Stimulated activated CD8-positive, alpha-beta memory T cell treated with anti-CD3 and anti-CD28 coated beads, Interleukin-4, amount 100 ng/mL, for 48 hours (primary cell): ENCODE measurements at regions not wholly inside any gene's neighbourhood (a gene's known extent, or its start where the extent isn't known, plus 50 kb on each side); places are given as distances from the start of the nearest gene placed in this dataset.
A peak's percentile ranks its signal among the peaks of the same experiment; 100 is the strongest.
"Not testable (repeated sequence)": the region's sequence is repeated elsewhere in the genome, so short reads cannot be mapped to it uniquely, and the experiment has no call there.

Experiments
- DNase-seq: peaks from one replicate; pipeline ENCODE4 v3.0.0-alpha.2; 2020

DNA sequence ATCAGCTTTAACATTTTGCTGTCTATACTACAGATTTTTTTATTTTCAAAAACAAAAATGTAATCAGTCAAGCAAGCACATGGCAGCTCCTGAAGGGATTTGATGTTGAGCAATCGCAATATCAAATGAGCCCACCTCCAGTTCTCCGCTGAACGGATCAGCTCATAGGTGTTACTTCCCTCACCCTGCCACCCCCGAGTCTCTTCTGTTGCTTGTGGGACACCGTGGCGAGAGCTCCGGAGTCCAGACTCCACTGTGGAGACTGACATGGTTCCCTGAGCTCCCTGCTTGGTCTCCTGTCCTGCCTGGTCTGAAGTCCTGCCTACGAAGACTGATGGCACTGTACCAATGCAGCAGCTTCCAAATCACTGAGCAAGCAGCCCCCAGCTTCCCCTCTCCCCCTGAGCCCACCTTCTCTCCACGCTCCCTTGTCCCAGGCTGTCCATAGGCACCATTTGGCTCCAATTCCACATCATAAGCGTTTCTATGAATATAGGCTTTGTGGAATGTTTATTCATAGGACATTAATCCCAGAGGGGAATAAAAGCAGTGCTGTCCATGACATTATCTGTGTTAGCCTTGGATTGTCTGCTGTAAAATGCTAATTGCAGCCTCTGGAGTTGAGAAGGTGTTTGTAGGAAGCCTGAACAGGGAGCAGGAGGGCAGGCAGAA is 162.2 kb downstream of the LY86 start:
- no peak for DNase-seq

DNA sequence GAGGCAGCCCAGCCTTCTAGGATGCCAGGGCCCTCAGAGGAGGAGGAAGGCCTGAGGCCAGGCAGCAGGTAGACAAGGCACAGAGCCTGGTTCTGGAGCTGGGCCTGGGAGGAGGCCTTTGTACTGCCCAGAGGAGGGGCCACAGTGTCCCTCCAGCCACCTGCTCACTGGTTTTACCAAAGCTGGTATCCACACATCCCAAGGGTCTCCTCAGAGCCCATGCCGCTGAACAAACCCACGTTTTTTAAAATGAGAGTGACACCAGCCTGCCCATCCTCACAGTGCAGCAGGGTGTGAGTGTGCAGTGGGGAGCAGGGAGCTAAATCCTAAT is 162.7 kb downstream of the LY86 start:
- no peak for DNase-seq

DNA sequence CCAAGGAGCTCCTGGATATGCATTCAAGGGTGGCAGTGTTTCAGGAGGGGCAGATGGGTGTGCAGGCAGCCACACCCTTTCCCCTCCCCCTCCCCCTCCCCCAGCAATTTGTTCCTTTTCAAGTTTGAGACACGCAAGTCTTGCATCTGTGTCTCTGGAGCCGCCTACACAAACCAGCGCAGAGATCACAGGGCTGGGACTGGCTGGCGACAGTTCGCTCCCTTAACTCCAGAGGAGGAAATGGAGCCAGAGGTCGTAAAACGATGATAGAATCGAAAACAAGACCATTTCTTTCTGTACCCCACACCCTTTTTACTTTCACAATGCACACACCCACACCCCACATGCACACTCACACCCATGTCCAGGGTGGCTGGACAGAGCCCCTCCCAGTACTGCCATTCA is 163.1 kb downstream of the LY86 start:
- DNase-seq = no peak

DNA sequence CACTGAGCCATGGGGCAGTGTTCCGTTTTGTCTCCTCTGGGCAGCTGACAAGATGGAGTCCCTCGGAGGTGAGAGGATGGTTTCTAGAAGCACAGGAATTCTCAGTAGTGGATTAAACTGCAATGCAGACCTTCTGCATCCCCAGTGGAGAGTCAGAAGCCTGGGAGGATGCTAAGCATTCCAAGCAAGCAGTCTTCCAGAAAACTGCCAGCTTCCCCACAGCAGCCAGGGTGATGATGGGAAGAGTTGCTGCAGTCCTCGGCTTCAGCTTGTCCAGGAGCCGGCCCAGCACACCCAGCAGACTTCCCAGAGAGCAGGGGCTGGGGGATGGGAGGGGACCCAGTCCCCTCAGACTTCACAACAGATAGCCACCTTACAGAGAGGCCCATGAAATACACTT is 163.6 kb downstream of the LY86 start:
- DNase-seq = no peak

DNA sequence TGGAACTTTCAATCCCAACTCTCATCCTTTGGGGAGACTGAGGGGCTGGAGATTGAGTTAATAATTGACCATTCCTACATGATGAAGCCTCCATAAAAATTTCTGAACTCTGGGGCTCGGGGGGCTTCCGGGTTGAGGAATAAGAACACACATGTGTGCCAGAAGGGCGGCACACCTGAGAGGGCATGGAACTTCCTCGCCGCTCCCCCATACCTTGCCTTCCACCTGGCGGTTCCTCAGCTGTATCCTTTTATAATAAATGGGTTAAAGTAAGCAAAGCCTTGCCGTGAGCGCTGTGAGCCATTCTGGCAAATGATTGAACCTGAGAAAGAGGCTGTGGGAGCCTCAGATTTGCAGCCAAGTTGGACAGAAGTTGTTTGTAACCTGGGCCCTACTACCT is 164.8 kb downstream of the LY86 start:
- no peak for DNase-seq

DNA sequence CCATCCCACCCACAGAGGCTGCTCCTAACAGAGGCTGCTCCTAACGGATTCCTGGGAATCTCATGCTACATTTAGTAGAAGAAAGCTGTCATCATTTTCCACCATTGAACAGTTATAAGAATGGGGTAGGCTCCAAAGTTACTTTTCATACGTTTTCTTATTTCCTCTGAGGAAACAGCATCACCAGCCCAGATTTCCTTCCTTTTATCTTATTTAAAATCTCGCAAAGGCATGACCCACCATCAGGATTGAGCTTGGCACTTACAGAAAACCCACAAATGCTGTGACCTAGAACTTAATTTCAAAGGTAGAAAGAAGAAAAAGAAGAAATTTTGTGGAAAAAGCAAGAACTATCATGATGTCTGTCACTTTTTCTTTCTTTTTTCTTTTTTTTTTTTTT is 168.0 kb downstream of the LY86 start:
- DNase-seq = no peak

DNA sequence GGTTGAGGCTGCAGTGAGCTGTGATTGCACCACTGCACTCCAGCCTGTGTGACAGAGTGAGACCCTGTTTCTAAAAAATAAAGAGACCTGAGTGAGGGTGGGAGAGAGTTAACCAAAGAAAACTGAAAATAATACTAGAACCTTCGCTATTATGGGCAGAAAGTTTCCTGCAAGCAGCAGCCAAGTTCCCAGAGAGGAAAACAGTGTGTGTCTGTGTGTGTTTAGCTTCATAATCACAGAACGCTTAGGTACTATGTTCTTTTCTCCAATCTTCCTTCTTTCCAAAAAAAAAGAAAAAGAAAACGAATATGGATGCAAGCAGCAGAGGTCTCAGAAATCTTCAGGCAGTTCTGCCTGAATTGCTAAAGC is 170.0 kb downstream of the LY86 start:
- no peak for DNase-seq

DNA sequence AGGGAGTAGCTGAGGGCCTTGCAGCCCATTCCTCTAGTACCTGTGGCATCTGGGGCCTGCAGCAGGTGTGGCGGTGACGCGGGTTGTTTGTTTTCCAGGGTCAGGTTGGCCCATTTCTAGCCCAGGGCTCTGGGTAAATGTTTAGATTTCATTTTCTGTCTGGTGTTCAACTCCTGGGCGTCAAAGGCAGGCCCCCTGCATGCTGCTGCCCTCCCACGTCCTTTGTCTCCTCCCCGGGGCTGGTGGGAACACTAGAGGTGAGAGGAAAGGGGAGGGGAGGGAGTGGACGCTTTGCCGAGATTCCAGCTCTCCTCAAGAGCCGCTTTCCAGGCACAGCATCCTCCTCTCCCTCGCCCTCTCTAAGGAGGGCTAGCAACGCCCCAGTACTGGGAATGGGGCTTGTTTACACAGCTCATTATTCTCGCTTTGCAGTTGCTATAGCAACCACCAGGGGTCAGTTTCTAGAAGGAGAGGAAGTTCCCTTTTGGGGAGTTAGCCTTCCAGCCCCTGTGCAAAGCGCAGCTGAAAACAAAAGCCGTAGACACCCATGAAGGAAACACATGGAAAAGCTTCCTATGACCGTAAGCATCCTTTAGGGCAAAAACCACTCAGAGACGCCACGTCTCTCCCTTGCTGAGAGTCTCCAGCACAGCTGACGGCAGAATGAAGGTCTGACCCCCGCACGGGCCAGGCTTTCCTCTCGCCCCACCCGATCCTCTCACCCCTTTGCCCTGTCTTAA is 170.6 kb downstream of the LY86 start:
- peak; percentile 37 for DNase-seq

DNA sequence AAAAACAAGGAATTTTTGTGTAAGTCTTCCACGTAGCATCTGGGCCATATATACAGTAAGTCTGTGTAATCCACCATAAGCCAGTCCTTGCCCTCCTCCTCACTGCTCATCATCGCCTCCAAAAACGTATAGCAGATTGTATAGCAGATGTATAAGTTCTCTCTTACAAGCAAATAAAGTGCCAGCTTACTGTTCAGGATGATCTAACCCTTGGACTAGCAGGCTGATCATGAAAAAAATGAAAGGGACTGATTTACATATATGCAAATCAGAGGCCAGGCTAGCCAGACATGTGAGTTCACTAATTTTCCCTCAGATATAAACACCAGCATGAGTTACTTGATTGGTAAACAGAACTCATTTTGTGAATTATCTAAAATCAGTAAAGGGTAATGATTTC is 171.5 kb downstream of the LY86 start:
- no peak for DNase-seq

DNA sequence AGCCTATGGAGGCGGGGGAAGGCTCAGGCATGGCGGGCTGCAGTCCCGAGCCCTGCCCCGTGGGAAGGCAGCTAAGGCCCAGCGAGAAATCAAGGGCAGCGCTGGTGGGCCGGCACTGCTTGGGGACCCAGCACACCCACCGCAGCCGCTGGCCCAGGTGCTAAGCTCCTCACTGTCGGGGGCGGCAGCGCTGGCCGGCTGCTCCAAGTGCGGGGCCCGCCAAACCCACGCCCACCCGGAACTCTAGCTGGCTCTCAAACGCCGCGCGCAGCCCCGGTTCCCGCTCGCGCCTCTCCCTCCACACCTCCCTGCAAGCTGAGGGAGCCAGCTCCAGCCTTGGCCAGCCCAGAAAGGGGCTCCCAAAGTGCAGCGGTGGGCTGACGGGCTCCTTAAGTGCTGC is 174.0 kb downstream of the LY86 start:
- DNase-seq = not testable (repeated sequence)

DNA sequence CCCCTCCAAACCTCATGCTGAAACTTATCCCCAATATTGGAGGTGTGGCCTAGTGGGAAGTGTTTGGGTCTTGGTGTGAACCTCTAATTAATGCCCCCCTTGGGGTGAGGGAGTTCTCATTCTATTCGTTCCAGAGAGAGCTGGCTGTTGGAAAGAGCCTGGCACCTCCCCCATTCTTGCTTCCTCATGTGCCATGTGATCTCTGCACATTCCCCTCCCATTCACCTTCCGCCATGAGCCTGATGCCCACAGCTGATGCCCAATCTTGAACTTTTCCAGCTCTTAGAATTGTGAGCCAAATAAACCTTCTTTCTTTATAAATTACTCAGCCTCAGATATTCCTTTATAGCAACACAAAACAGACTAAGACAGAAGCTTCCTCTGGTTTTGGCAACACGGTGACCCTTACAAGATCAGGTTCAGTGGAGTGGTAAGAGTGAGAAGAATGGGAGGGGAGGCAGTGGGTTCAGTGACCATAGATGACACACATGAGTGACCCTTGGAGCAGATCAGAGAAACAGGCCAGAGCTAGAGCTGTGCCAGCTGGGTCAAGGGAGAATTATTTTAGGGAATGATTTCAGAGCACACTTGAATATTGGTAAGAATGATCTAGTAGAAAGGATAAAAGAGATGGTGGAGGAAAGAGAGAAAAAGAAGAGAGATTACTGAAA is 176.4 kb downstream of the LY86 start:
- DNase-seq = no peak

DNA sequence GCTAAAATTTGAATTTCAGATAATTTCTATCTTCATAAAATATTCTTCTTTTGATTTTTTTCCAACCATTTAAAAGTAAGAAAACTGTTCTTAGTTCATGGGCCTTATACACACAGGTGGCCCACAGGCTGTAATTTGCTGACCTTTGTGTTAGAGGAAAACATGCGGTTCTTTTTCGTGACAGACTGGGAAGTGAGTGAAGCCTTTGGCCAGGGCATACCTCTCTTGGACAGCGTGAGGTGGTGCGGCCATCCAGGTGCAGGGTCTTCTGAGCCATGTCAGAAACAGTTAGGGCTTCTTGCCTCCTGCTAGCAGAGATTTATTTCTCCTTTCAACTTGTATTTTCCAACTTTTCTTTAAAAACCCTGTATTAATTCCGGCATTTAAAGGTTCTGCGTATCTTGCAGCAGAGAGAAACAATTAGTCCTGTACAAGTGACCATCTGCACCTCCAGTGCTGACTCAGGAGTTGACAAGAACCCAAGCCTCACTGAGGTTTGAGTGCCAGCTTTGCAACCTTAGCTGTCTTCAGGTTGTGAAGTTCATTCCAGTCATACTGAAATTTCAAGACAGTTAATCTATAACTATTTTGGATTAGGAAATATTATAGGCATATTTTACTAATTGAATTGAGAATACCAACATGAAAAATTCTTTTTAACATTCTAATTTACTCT is 177.8 kb downstream of the LY86 start:
- DNase-seq = no peak

DNA sequence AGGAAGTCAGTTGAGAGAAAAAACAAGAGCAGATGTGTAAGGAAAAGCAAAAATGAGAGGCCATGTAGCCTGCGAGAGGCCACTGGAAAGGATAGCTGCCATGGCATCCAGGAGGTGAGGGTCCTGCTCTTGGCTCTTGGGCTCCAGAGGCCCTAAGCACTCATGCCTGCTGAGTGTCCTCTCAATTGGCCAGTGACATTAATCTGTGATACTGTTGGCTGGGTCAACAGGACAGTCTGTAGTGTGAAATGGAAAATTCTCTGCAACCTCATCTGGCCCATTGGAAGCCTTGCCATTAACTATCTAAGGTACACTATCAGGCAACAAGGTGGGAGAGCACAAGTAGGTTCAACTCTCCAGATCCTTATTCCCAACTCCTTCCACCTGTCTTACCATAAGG is 180.9 kb downstream of the LY86 start:
- DNase-seq = no peak

DNA sequence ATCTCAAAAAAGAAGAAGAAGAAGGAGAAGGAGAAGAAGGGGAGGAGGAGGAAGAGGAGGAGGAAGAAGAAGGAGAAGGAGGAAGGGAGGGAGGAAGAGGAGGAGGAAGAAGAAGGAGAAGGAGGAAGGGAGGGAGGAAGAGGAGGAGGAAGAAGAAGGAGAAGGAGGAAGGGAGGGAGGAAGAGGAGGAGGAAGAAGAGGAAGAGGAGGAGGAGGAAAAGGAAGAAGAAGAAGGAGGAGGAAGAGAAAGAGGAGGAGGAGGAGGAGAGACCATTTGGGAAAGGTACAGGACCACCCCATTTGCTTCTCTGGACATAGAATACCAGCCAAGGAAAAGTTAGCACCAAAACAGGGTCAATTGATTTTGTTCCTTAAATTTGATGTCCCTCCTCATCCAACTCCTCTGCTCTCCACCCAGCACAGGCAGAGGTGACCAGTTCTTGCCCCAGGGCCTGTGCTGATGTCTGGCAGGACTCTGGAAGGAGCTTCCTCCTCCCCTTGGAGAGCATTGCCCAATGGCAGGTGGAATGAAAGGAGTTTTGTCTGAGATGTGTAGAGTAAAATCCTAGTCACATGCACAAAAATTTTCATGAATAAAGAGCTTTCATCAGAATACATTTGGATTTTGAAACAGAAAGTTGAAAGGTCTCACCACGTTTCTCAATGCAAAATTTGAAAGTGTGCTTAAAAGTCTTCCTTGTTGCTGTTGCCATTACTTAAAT is 182.9 kb downstream of the LY86 start:
- DNase-seq = no peak

DNA sequence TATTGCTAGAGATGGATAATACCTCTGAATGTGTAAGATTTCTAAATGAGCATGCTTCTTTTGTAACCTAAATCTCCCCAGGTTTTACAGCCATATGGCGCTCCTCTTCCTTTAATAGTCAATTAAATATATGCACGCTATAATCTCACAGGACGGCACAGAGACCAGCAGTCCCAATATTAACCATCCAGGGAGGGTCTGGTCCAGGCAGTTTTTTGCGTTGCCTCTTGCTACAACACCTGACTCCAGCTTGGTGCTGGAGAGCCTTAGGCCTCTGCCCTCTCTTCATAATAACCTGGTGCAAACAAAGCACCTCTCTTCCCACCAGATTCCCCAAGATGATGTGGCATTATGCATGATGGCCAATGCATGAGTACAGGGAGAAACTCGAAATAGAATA is 183.4 kb downstream of the LY86 start:
- DNase-seq = no peak

DNA sequence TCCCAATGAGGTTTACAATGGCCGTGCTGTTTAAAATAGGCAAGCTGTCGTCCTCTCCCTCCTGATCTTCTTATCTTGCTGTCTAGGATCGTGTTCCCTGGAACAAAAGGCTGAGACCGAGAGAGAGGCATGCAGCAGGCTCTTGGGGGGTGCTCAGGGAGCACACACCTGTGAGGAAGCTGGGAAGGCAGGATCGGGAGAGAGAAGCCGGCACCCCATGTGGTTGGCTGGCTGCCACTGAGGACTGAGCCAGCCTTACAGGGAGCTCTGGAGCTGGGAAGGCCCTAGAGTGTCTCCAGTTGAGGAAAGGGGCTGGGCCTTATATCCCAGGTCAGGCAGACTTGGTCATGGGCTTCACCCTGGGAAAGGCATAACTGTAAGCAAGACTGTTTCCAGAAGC is 184.2 kb downstream of the LY86 start:
- no peak for DNase-seq

DNA sequence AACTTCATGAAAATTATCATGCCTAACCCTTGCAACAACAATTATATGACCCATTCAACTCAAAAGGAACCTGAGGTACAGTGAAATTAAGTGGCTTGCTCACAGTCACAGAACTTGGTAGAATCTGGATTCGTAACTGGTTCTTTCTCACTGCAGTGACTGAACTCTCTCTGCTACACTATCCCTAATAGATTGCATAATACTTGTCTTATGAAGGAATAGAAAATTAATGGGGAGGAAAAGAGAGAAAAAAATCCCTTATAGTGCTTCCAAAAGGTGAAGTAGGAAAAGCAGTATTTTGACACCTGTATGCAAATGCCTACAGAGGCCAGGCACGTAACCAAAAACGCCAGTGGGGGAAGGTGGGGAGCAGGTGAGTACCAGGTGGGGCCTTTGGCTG is 186.6 kb downstream of the LY86 start:
- DNase-seq = no peak

DNA sequence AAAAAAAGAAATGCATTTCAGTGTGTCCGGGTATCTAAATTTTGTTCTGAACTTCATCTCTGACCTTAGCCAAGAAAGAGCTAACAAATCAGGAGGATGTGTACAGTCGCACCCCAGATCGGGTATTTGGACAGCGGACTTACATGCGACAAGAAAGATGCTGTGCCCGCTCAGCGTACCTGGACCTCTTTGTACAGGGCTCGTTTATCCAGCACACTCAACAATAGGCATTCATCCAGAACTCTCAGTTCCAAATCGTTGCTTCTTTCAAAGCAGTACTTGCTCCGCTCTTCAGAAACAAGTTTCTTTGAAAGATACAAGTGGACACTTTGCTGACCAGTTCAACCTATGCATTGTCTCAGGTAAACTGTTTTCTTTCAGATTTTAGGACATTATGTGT is 191.7 kb downstream of the LY86 start:
- no peak for DNase-seq

DNA sequence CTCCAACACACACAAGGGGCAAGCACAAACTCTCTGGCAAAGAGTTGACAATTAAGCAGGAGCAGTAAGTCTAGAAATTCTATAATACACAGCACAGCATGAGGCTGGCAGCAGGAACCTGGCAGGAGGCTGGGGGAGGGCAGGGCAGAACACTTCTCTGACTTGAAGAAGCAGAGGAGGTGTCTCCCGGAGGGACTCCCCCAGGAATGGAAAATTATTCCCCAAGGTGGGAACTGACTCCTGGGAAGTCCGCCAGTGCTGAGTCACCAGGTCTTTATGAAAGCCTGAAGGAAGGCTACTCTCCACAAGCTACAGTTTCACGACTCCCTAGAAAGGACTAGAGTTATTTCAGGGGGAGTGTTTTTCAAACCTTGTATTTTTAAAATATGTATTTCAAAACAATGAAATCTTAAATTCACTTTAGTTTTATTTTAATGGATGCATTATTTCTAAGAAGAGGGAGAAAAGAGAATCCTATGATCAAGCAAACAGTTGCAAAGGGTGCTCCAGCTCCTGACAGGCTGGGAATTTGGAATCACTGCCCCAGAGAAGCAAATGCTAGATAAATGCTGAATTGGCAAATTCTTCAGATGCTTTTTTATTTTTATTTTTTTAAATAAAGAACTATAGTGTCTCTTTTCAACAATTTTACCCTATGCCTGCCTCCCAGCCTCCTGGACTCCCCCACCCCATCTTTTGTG is 192.8 kb downstream of the LY86 start:
- no peak for DNase-seq

DNA sequence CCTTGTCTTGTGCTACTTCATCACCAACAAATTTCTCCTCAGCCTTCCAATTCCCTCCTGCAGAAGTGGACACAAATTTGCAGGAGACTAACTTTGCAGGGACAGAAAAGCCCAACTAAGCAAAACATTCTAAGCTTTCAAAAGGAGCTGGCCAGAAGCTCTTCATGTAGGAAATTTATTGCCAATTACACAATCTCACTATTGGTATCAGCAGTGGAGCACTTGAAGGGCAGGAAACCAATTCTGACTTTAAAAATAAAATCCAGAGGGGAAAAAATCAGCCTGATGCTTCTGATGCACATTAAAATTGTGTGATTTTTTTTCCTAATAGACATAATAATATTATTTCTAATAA is 193.3 kb downstream of the LY86 start:
- DNase-seq = no peak

DNA sequence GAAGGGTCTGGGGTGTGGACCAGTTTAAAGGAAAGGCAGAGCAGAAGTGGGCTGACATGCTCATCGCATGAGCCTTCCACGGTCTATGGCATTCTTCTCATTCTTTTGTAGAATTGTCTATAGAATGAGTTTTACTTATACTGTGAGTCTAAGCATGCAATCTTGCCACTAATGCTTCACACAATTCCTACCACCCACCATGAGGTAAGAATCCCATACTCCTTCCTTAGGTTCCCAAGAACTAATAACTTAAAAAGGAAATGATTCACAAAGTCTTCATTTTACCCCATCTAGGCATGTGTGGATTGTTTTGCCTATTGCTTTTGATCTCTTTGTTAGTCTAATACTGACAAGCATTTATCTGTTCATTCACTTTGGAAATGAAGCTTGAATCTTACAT is 195.2 kb downstream of the LY86 start:
- no peak for DNase-seq

DNA sequence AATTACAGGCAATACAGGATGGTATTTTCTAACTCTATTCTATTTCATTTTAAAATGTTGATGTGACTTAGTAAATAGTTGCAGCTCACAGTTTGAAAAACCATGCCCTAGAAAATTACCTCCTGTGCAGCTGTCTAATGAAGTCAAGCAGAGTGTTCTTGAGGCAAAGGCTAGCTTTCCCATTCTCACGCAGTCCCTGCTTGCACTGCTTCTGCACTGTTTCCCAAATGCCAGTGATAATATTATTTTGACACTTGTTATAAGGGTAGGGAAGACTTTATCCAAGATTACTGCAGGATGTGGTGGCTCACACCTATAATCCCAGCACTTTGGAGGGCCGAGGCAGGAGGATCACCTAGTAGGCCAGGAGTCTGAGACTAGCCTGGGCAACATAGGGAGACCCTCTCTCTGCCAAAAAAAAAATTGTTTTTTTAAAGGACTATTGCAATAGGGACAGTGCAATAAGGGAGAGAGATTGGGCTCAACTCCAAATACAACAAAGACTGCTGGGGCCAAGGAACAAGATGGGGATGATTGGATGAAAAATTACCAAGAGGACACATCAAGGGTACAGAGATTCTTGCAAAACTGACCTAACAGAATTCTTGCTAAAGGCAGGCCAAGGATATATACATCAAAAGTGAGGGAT is 196.1 kb downstream of the LY86 start:
- DNase-seq = no peak
